Endothelial cell of umbilical vein (primary cell): ENCODE measurements at regions not wholly inside any gene's neighbourhood (a gene's known extent, or its start where the extent isn't known, plus 50 kb on each side); places are given as distances from the start of the nearest gene placed in this dataset.

Experiments
- BruUV-seq: library from RNA; stranded (reverse); fragments of 400-500 nt; replicated peaks from 2 replicates; lab custom pipeline; 2021; lab: Mats Ljungman, UMichigan
- CTCF ChIA-PET: fragments of 300-600, 350-600 bp; sonication (Branson Sonifier 250); formaldehyde crosslinking; loops from one replicate; lab custom pipeline; 2021; ENCODE audit warnings: antibody characterized with exemption, inconsistent platforms; lab: Charles Lee
- POLR2A ChIA-PET: fragments of 300-600, 350-600 bp; sonication (Branson Sonifier 250); formaldehyde crosslinking; loops from one replicate; lab custom pipeline; 2021; ENCODE audit warnings: antibody characterized with exemption, inconsistent platforms; lab: Charles Lee
- DNase-seq: peaks from one replicate; pipeline ENCODE4 v3.0.0-alpha.2; 2011; ENCODE audit warnings: low read depth, low spot score
- FAIRE-seq: peaks from 2 replicates; lab custom pipeline; 2011; peaks lifted over from hg19 to GRCh38; lab: Jason Lieb, UNC
- H2AFZ ChIP-seq: 2 replicates; pipeline ENCODE4 v1.6.0; 2012; ENCODE audit warnings: low read depth, low read length, control low read depth, inconsistent platforms
- H3K27ac ChIP-seq: 2 replicates; pipeline ENCODE4 v1.5.1; 2011; ENCODE audit warnings: low read depth, mild to moderate bottlenecking, control low read depth, low read length, moderate library complexity; ENCODE audit not compliant: insufficient read depth
- H3K27me3 ChIP-seq, 2 experiments: 2 replicates each; pipeline versions ENCODE4 v1.6.0 to v1.6.1; 2011; ENCODE audit warnings: low read length in 2 of 2, mixed read lengths in 1 of 2; ENCODE audit not compliant: control insufficient read depth in 2 of 2, insufficient read depth in 2 of 2
- H3K36me3 ChIP-seq, 2 experiments: 2 replicates in 1 of 2; 3 replicates in 1 of 2; pipeline ENCODE4 v1.5.1; 2011; ENCODE audit warnings: low read length in 2 of 2, mild to moderate bottlenecking in 1 of 2, moderate library complexity in 1 of 2; ENCODE audit not compliant: control insufficient read depth in 2 of 2, insufficient read depth in 2 of 2; ENCODE audit errors: extremely low read depth in 1 of 2
- H3K4me1 ChIP-seq: 3 replicates; pipeline ENCODE4 v1.5.1; 2011; ENCODE audit warnings: mild to moderate bottlenecking, low read length; ENCODE audit not compliant: control insufficient read depth, insufficient read depth; ENCODE audit errors: extremely low read depth
- H3K4me2 ChIP-seq: 2 replicates; pipeline ENCODE4 v1.6.1; 2011; ENCODE audit warnings: low read length, control low read depth, mixed read lengths; ENCODE audit not compliant: insufficient read depth
- H3K4me3 ChIP-seq, 3 experiments: fragments of 200-600 bp in 1 of 3; sonication (generic), shearing (Covaris generic) in 1 of 3; replicated peaks in 1 of 3; 2 replicates each; pipeline ENCODE4 v1.5.1; 2011 to 2016; ENCODE audit warnings: control low read depth in 3 of 3, low read length in 3 of 3, mild to moderate bottlenecking in 2 of 3, inconsistent platforms in 1 of 3, low read depth in 1 of 3, moderate library complexity in 1 of 3; ENCODE audit not compliant: insufficient read depth in 1 of 3
- H3K79me2 ChIP-seq: 2 replicates; pipeline ENCODE4 v1.6.0; 2012; ENCODE audit warnings: low read length, inconsistent platforms; ENCODE audit not compliant: control insufficient read depth, insufficient read depth
- H3K9ac ChIP-seq: replicated peaks from 2 replicates; pipeline ENCODE3; 2011; ENCODE audit warnings: low read length, control low read depth; ENCODE audit not compliant: insufficient read depth; ENCODE audit errors: extremely low read depth
- H3K9me1 ChIP-seq: replicated peaks from 3 replicates; pipeline ENCODE4 v1.6.0; 2011; ENCODE audit warnings: mild to moderate bottlenecking, low read length; ENCODE audit not compliant: control insufficient read depth, insufficient read depth; ENCODE audit errors: extremely low read depth
- H3K9me3 ChIP-seq: replicated peaks from 2 replicates; pipeline ENCODE4 v1.5.1; 2012; ENCODE audit warnings: low read length, inconsistent platforms; ENCODE audit not compliant: control insufficient read depth, insufficient read depth
- H4K20me1 ChIP-seq: replicated peaks from 2 replicates; pipeline ENCODE3; 2011; ENCODE audit warnings: mild to moderate bottlenecking, low read length; ENCODE audit not compliant: control insufficient read depth, insufficient read depth; ENCODE audit errors: extremely low read depth
- EZH2 ChIP-seq: IDR thresholded peaks from 2 replicates; pipeline ENCODE4 v1.6.1; 2012; ENCODE audit warnings: borderline replicate concordance, low read depth, mild to moderate bottlenecking, moderate library complexity, low read length, inconsistent platforms; ENCODE audit not compliant: severe bottlenecking
- FOS ChIP-seq: IDR thresholded peaks from 2 replicates; pipeline ENCODE4 v1.6.1; 2011; ENCODE audit warnings: mild to moderate bottlenecking, low read length, moderate library complexity, borderline replicate concordance; ENCODE audit not compliant: insufficient read depth
- GATA2 ChIP-seq: IDR thresholded peaks from 2 replicates; pipeline ENCODE4 v1.7.0; 2011; ENCODE audit warnings: low read depth, mild to moderate bottlenecking, moderate library complexity, mixed read lengths, low read length; ENCODE audit not compliant: insufficient read length, insufficient read depth
- JUN ChIP-seq: IDR thresholded peaks from 2 replicates; pipeline ENCODE4 v1.6.1; 2011; ENCODE audit warnings: borderline replicate concordance, low read depth; ENCODE audit not compliant: insufficient read length, insufficient read depth
- MAX ChIP-seq: IDR thresholded peaks from 2 replicates; pipeline ENCODE4 v1.6.1; 2011; ENCODE audit not compliant: insufficient read depth, insufficient read length
- MYC ChIP-seq: IDR thresholded peaks from one replicate; pipeline ENCODE4 v1.6.1; 2011; ENCODE audit warnings: mild to moderate bottlenecking, low read depth, low read length
- POLR2A ChIP-seq: IDR thresholded peaks from 2 replicates; pipeline ENCODE4 v1.6.1; 2012; ENCODE audit warnings: low read depth, mild to moderate bottlenecking, control low read depth, low read length
- POLR2AphosphoS5 ChIP-seq: IDR thresholded peaks from 2 replicates; pipeline ENCODE4 v1.6.1; 2012; ENCODE audit warnings: low read depth, mild to moderate bottlenecking, control low read depth, low read length, moderate library complexity; ENCODE audit not compliant: insufficient read depth
- dilution Hi-C: fragments of 300-500 bp; cut with MboI; formaldehyde crosslinking; loops from one replicate; pipeline ENCODE4 v1.15.0; 2019; ENCODE audit warnings: low sequenced_read_pairs; ENCODE audit not compliant: extremely low pct_ligation_motif_present
- intact Hi-C: fragments of 100-400 bp; cut with micrococcal nuclease; formaldehyde crosslinking; loops from one replicate; pipeline ENCODE4 v1.10.0; 2022
- TF ChIP-seq, protein P1 (sequence below), 2 donors: IDR thresholded peaks; 1 replicate in 1 of 2; 2 replicates in 1 of 2; pipeline ENCODE4 v1.5.1; 2011; ENCODE audit warnings: low read length in 2 of 2, mild to moderate bottlenecking in 2 of 2, moderate library complexity in 2 of 2, control low read depth in 1 of 2, inconsistent platforms in 1 of 2, low read depth in 1 of 2; ENCODE audit not compliant: insufficient read depth in 1 of 2; ENCODE audit errors: extremely low read depth in 1 of 2

- H3K4me3 ChIP-seq: no peak overlapping the region
- no peaks in the 10 kb centered on the region for H3K27me3 ChIP-seq
- no peaks in the 10 kb centered on the region for H4K20me1 ChIP-seq
- no peaks in the 10 kb centered on the region for H3K79me2 ChIP-seq
- FAIRE-seq: no peak
- ChIA-PET CTCF (no interaction called here), POLR2A (no interaction called here)
- TF ChIP-seq, protein P1, sequence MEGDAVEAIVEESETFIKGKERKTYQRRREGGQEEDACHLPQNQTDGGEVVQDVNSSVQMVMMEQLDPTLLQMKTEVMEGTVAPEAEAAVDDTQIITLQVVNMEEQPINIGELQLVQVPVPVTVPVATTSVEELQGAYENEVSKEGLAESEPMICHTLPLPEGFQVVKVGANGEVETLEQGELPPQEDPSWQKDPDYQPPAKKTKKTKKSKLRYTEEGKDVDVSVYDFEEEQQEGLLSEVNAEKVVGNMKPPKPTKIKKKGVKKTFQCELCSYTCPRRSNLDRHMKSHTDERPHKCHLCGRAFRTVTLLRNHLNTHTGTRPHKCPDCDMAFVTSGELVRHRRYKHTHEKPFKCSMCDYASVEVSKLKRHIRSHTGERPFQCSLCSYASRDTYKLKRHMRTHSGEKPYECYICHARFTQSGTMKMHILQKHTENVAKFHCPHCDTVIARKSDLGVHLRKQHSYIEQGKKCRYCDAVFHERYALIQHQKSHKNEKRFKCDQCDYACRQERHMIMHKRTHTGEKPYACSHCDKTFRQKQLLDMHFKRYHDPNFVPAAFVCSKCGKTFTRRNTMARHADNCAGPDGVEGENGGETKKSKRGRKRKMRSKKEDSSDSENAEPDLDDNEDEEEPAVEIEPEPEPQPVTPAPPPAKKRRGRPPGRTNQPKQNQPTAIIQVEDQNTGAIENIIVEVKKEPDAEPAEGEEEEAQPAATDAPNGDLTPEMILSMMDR (IDR thresholded peaks at IDR 0.05; ENCODE audit: extremely low read depth in 1 of 2, insufficient read depth in 1 of 2, low read depth in 1 of 2, low read length in 2 of 2): no peak
- no peak for TF ChIP-seq JUN
- TF ChIP-seq GATA2: no peak
- H3K9me1 ChIP-seq: no peaks in the 10 kb centered on the region
- H3K9me3 ChIP-seq: no peaks in the 10 kb centered on the region
- no peak for DNase-seq
- H3K4me2 ChIP-seq: no peak overlapping the region
- no peak overlapping the region for H3K27ac ChIP-seq
- no peak overlapping the region for H2AFZ ChIP-seq
- BruUV-seq: no TSS peak
- intact Hi-C loops: no loop called here
- peaks cover 9% of the 10 kb centered on the region for H3K4me1 ChIP-seq
- H3K9ac ChIP-seq: no peak overlapping the region
- H3K36me3 ChIP-seq: no peaks in the 10 kb centered on the region
- dilution Hi-C loops: no loop called here
Observed at GRCh38 chr2:207241198-207241597, 75.5 kb upstream of the KLF7 start.

- TF ChIP-seq POLR2A: no peak
- TF ChIP-seq GATA2: no peak
- no peak for TF ChIP-seq MYC
- no peak for TF ChIP-seq JUN
- no peak for TF ChIP-seq EZH2
- TF ChIP-seq, protein P1 (IDR thresholded peaks at IDR 0.05; ENCODE audit: extremely low read depth in 1 of 2, insufficient read depth in 1 of 2, low read depth in 1 of 2, low read length in 2 of 2): no peak
- TF ChIP-seq FOS: no peak
- TF ChIP-seq MAX: no peak
- no peak for TF ChIP-seq POLR2AphosphoS5
- Histone ChIP-seq H3K36me3 (no peaks in the 10 kb centered on the region), H3K4me1 (peaks cover 3% of the 10 kb centered on the region), H4K20me1 (no peaks in the 10 kb centered on the region), H3K27me3 (no peaks in the 10 kb centered on the region), H3K9me1 (no peaks in the 10 kb centered on the region), H2AFZ (no peak overlapping the region), H3K9ac (no peak overlapping the region), H3K4me3 (no peak overlapping the region), H3K9me3 (no peaks in the 10 kb centered on the region), H3K4me2 (no peak overlapping the region), H3K79me2 (no peaks in the 10 kb centered on the region), H3K27ac (no peak overlapping the region)
- POLR2A ChIA-PET: no interaction called here
- intact Hi-C loops: no loop called here
- no TSS peak for BruUV-seq
- DNase-seq: no peak
- no peak for FAIRE-seq
- dilution Hi-C loops: no loop called here
- CTCF ChIA-PET: interaction anchor here (1.0 to 1.5 kb wide), 2 partner anchors 229 to 230 kb away, joined by 3 read pairs; no protein-coding TSS in a partner anchor
Observed at GRCh38 chr2:207243601-207244000, 77.9 kb upstream of the KLF7 start.
